Breast epithelium (tissue), 3 donors: ENCODE measurements at regions not wholly inside any gene's neighbourhood (a gene's known extent, or its start where the extent isn't known, plus 50 kb on each side); places are given as distances from the start of the nearest gene placed in this dataset.

Source experiments
- CTCF ChIP-seq, 3 donors: fragments of 450-650 bp; IDR thresholded peaks; one replicate each; pipeline ENCODE4 v1.5.1; 2016 to 2017; ENCODE audit warnings: antibody characterized with exemption in 3 of 3, mild to moderate bottlenecking in 3 of 3, moderate library complexity in 3 of 3
- POLR2A ChIP-seq: fragments of 450-650 bp; IDR thresholded peaks from one replicate; pipeline ENCODE4 v1.6.1; 2016; ENCODE audit warnings: antibody characterized with exemption, mild to moderate bottlenecking, moderate library complexity
- POLR2AphosphoS5 ChIP-seq, 3 donors: sonication (generic); formaldehyde crosslinking; IDR thresholded peaks; one replicate each; pipeline ENCODE4 v1.6.1; 2017; ENCODE audit warnings: antibody characterized with exemption in 3 of 3

GRCh38 chr1:221856228-221857093 lies 114.6 kb upstream of the DUSP10 start:
- TF ChIP-seq CTCF (IDR thresholded peaks at IDR 0.05) (no peak), POLR2AphosphoS5 (IDR thresholded peaks at IDR 0.05) (no peak), POLR2A (no peak)
